Psoas muscle (tissue), 7 donors: ENCODE measurements at regions not wholly inside any gene's neighbourhood (a gene's known extent, or its start where the extent isn't known, plus 50 kb on each side); places are given as distances from the start of the nearest gene placed in this dataset.
"Not testable (repeated sequence)": the region's sequence is repeated elsewhere in the genome, so short reads cannot be mapped to it uniquely, and the experiment has no call there.

Source experiments
- ATAC-seq, 4 donors: fragments of 200-7000 bp; cut with Tn5 transposase; one replicate each; pipeline ENCODE4 v1.9.1; 2020; ENCODE audit warnings: moderate library complexity in 3 of 4, mild to moderate bottlenecking in 2 of 4
- DNase-seq, 2 donors: peaks; one replicate each; pipeline ENCODE4 v3.0.0-alpha.2; 2020
- H3K27ac ChIP-seq: fragments of 200-600 bp; one replicate; pipeline ENCODE4 v1.8.0; 2022
- H3K27me3 ChIP-seq, 3 donors: fragments of 200-600 bp in 1 of 3; one replicate each; pipeline versions ENCODE4 v1.6.1 to v1.8.0; 2013 to 2022; ENCODE audit warnings: low read length in 2 of 3, mild to moderate bottlenecking in 2 of 3, moderate library complexity in 1 of 3; ENCODE audit not compliant: insufficient read depth in 3 of 3
- H3K36me3 ChIP-seq, 2 donors: fragments of 200-600 bp in 1 of 2; one replicate each; pipeline versions ENCODE4 v1.6.1 to v1.8.0; 2013 to 2022; ENCODE audit warnings: low read depth in 1 of 2, mild to moderate bottlenecking in 1 of 2, moderate library complexity in 1 of 2; ENCODE audit not compliant: insufficient read depth in 1 of 2
- H3K4me1 ChIP-seq: fragments of 200-600 bp; one replicate; pipeline ENCODE4 v1.8.0; 2022
- H3K4me3 ChIP-seq: fragments of 200-600 bp; one replicate; pipeline ENCODE4 v1.8.0; 2022; ENCODE audit warnings: mild to moderate bottlenecking
- H3K9me3 ChIP-seq: fragments of 200-600 bp; one replicate; pipeline ENCODE4 v1.8.0; 2022
- CTCF ChIP-seq: fragments of 200-600 bp; IDR thresholded peaks from one replicate; pipeline ENCODE4 v1.8.0; 2022; ENCODE audit warnings: antibody characterized with exemption
- WGBS, 3 donors: extraction: QIAGEN DNeasy Blood & Tissue Kit; methylation state at CpG; one replicate each; pipeline versions ENCODE4 v1.1.6 to v1.1.7; 2013; 5-methylcytosine and 5-hydroxymethylcytosine counted together
- intact Hi-C, 2 donors: fragments of 100-400 bp; cut with DNase I; formaldehyde crosslinking; loops; one replicate each; pipeline versions ENCODE4 v1.11.0 to v1.14.2; 2022
- donor health status: healthy with polysubstance abuse.
- donor health status: DM: no; HTN: no; CAD: no; lungs with moderate emphysema.
- donor health status: Bipolar disorder and iron deficiency.
- donor health status: healthy.
- donor health status: DM: yes; HTN: yes; CAD: no.
- donor health status: DM: no; HTN: no; CAD: no.
- donor health status: DM: yes; HTN: yes; CAD: no.

DNA sequence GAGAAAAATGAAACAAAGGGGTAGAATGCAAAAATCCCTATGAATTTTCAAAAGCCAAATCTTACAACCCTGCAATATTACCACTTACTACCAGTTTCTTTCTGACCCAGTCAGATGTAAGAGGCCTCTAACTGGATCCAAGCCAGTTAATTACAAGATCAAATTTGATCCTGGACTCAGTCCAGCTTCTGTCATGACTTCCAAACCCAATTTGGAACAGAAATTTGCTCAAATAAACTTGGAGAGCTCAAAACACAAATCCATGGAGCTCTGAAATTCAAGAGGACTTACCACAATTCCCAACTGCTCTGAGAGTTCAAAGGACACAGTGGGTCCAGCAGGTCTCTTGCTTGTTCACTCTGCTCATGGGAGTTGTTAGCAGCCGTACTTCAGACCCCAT is 1271.7 kb upstream of the SLC39A10 start:
- intact Hi-C loops: no loop called here

GRCh38 chr2:194383401-194383800 is 1273.6 kb upstream of the SLC39A10 start:
- ATAC-seq (no peak), DNase-seq (no peak)
- no peaks in the 10 kb centered on the region for H3K9me3 ChIP-seq
- no peaks in the 10 kb centered on the region for H3K4me1 ChIP-seq
- no peak overlapping the region for H3K4me3 ChIP-seq
- no peaks in the 10 kb centered on the region for H3K27me3 ChIP-seq
- H3K36me3 ChIP-seq: no peaks in the 10 kb centered on the region
- H3K27ac ChIP-seq: no peak overlapping the region
- intact Hi-C loops: no loop called here
- WGBS, 3 donors: 15 to 32% (median 24%) methylated on average over 1 of the region's 1 CpG
- TF ChIP-seq CTCF: no peak

More for the DNA sequence above, 1271.7 kb upstream of the SLC39A10 start:
- WGBS, 3 donors: 30 to 56% (median 41%) methylated on average over 1 of the region's 1 CpG
- H3K36me3 ChIP-seq: no peaks in the 10 kb centered on the region
- H3K9me3 ChIP-seq: no peaks in the 10 kb centered on the region
- no peaks in the 10 kb centered on the region for H3K27me3 ChIP-seq
- H3K4me1 ChIP-seq: no peaks in the 10 kb centered on the region
- DNase-seq: no peak
- no peak for ATAC-seq
- no peak overlapping the region for H3K27ac ChIP-seq
- no peak overlapping the region for H3K4me3 ChIP-seq
- no peak for TF ChIP-seq CTCF

- Histone ChIP-seq H3K27ac (no peak overlapping the region), H3K27me3 (no peaks in the 10 kb centered on the region), H3K36me3 (no peaks in the 10 kb centered on the region), H3K4me3 (no peak overlapping the region), H3K4me1 (no peaks in the 10 kb centered on the region), H3K9me3 (no peaks in the 10 kb centered on the region)
- no peak for TF ChIP-seq CTCF
- ATAC-seq (no peak), DNase-seq (no peak)
- intact Hi-C loops: no loop called here
Measured at GRCh38 chr2:194382221-194382620, 1274.8 kb upstream of the SLC39A10 start.

DNA sequence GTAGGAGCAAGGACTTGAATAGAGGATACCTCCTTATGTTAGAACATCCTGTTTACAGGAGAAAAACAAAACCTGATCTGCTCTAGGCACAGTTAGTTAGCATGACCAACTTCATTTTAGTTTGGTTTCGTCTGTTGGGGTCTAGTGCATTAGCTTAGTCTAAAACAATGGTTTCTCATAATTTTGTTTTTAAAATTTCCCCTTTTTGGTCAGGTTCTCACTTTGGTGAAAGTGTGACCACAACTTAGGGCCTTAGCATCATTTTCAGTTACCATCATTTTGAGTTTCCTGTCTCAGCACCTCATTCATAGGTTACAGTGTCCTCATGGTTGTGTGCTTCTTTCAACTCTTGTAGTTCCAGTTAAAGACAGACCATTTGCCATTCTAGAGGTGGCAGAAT is 1277.0 kb upstream of the SLC39A10 start:
- Histone ChIP-seq H3K9me3 (no peaks in the 10 kb centered on the region), H3K4me3 (no peak overlapping the region), H3K36me3 (no peaks in the 10 kb centered on the region), H3K27me3 (no peaks in the 10 kb centered on the region), H3K4me1 (no peaks in the 10 kb centered on the region), H3K27ac (no peak overlapping the region)
- no peak for ATAC-seq
- TF ChIP-seq CTCF: no peak
- intact Hi-C loops: no loop called here
- WGBS, 3 donors: 60 to 66% (median 63%) methylated on average over 1 of the region's 1 CpG
- DNase-seq: no peak

DNA sequence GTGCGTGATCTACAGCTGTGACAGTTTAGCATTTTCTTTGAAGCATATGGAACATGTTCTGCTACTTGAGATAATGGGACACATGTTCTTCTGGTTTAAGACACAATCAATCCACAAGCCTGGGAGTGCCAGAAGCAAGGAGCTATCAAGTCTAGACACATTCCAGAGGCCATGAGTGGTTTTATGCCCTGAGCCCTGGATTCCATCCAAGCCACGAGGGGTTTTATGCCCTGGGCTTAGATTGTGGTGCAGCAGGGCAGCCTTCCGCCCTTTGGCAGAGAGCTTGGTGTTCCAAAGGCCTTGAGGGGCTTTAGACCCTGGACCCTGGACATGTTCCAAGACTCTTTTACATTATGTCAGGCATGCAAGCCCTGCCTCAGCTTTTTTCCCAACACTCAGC is 1289.6 kb upstream of the SLC39A10 start:
- DNase-seq, H3K4me1 ChIP-seq, H3K4me3 ChIP-seq, intact Hi-C loops, H3K27ac ChIP-seq, H3K36me3 ChIP-seq, H3K9me3 ChIP-seq, ATAC-seq, H3K27me3 ChIP-seq: not testable (repeated sequence)
- WGBS, 3 donors: 41 to 53% (median 44%) methylated on average over 3 of the region's 3 CpGs
